IMR-90 (cell line): ENCODE measurements at regions not wholly inside any gene's neighbourhood (a gene's known extent, or its start where the extent isn't known, plus 50 kb on each side); places are given as distances from the start of the nearest gene placed in this dataset.

ENCODE experiments used
- CHD1 ChIP-seq: IDR thresholded peaks from 2 replicates; pipeline ENCODE4 v1.6.1; 2012; ENCODE audit warnings: low read depth, low read length, improper control_type of control experiment
- CTCF ChIP-seq: conservative IDR thresholded peaks from 2 replicates; pipeline ENCODE4 v1.5.1; 2012; ENCODE audit warnings: mild to moderate bottlenecking, low read depth, low read length, improper control_type of control experiment
- MAFK ChIP-seq: IDR thresholded peaks from 2 replicates; pipeline ENCODE4 v1.6.1; 2012; ENCODE audit warnings: low read depth, low read length, improper control_type of control experiment
- NFE2L2 ChIP-seq: fragments of 150-350 bp; IDR thresholded peaks from 2 replicates; pipeline ENCODE4 v1.6.1; 2016; ENCODE audit warnings: low read depth, mild to moderate bottlenecking, low read length
- POLR2A ChIP-seq: IDR thresholded peaks from 2 replicates; pipeline ENCODE4 v1.6.1; 2012; ENCODE audit warnings: mild to moderate bottlenecking, low read depth, low read length
- RAD21 ChIP-seq: IDR thresholded peaks from 2 replicates; pipeline ENCODE4 v1.6.1; 2012; ENCODE audit warnings: low read length, improper control_type of control experiment
- RCOR1 ChIP-seq: IDR thresholded peaks from 2 replicates; pipeline ENCODE4 v1.6.1; 2012; ENCODE audit warnings: mild to moderate bottlenecking, low read length, improper control_type of control experiment; ENCODE audit not compliant: insufficient replicate concordance
- RFX5 ChIP-seq: IDR thresholded peaks from 2 replicates; pipeline ENCODE4 v1.8.0; 2012; ENCODE audit warnings: low read depth, mild to moderate bottlenecking, low read length, moderate library complexity
- USF2 ChIP-seq: fragments of 150-350 bp; IDR thresholded peaks from 2 replicates; pipeline ENCODE4 v1.6.1; 2017; ENCODE audit warnings: mild to moderate bottlenecking, antibody characterized with exemption, low read length, low read depth

- TF ChIP-seq CTCF (no peak), RCOR1 (no peak), MAFK (no peak), RFX5 (no peak), CHD1 (no peak), USF2 (no peak), POLR2A (no peak), RAD21 (no peak), NFE2L2 (no peak)
Observed at GRCh38 chr5:8290721-8291120, 421.8 kb downstream of the MTRR start.
